ENCODE measurements at regions not wholly inside any gene's neighbourhood (a gene's known extent, or its start where the extent isn't known, plus 50 kb on each side); places are given as distances from the start of the nearest gene placed in this dataset.

DNA sequence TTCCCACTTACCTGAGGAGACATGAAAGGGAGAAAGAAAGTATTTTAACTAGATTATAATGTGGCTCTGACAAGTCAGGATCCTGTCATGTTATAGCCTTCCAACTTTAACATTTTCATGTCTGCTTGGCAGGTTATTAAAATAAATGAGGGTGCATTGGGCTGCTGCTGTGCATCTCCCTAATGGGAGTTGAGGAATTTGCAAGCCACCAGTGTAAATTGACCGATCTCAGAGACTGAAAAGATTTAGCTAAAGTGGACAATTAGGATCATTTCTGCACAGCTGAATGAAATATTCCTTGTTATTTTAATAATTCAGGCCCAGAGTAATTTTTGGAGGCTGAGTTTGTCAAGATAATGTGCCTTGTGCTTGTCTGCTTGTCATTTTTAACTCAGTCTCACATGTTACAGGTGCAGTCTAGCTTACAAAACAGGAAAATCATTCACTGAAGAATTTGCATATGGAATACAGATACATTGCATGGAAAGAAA, 366.3 kb upstream of the ADAMTS16 start:
- Histone ChIP-seq H3K27me3 (ENCODE audit: control insufficient read depth in 2 of 2, insufficient read depth in 2 of 2, low read length in 2 of 2) (no peaks in the 10 kb centered on the region), H3K36me3 (ENCODE audit: control insufficient read depth in 2 of 2, extremely low read depth in 1 of 2, insufficient read depth in 2 of 2, low read length in 2 of 2) (no peaks in the 10 kb centered on the region), H3K9me1 (replicated peaks; ENCODE audit: control insufficient read depth, extremely low read depth, insufficient read depth, low read length) (no peaks in the 10 kb centered on the region), H3K4me3 (replicated peaks in 1 of 3; ENCODE audit: insufficient read depth in 1 of 3, low read depth in 1 of 3, low read length in 3 of 3) (no peak overlapping the region), H3K4me1 (ENCODE audit: control insufficient read depth, extremely low read depth, insufficient read depth, low read length) (no peaks in the 10 kb centered on the region), H3K4me2 (ENCODE audit: insufficient read depth, low read length) (no peak overlapping the region), H3K79me2 (ENCODE audit: control insufficient read depth, insufficient read depth, low read length) (no peaks in the 10 kb centered on the region), H3K9me3 (replicated peaks; ENCODE audit: control insufficient read depth, insufficient read depth, low read length) (peaks cover 11% of the 10 kb centered on the region), H3K27ac (ENCODE audit: insufficient read depth, low read depth, low read length) (no peak overlapping the region), H4K20me1 (replicated peaks; ENCODE audit: control insufficient read depth, extremely low read depth, insufficient read depth, low read length) (no peaks in the 10 kb centered on the region), H2AFZ (ENCODE audit: low read depth, low read length) (no peak overlapping the region), H3K9ac (replicated peaks; ENCODE audit: extremely low read depth, insufficient read depth, low read length) (no peak overlapping the region)
- intact Hi-C loops (cut with micrococcal nuclease), result no loop called here
- POLR2A ChIA-PET, result no interaction called here
- FAIRE-seq, result no peak
- no peak for DNase-seq (ENCODE audit: low read depth, low spot score)
- TF ChIP-seq, protein P1, sequence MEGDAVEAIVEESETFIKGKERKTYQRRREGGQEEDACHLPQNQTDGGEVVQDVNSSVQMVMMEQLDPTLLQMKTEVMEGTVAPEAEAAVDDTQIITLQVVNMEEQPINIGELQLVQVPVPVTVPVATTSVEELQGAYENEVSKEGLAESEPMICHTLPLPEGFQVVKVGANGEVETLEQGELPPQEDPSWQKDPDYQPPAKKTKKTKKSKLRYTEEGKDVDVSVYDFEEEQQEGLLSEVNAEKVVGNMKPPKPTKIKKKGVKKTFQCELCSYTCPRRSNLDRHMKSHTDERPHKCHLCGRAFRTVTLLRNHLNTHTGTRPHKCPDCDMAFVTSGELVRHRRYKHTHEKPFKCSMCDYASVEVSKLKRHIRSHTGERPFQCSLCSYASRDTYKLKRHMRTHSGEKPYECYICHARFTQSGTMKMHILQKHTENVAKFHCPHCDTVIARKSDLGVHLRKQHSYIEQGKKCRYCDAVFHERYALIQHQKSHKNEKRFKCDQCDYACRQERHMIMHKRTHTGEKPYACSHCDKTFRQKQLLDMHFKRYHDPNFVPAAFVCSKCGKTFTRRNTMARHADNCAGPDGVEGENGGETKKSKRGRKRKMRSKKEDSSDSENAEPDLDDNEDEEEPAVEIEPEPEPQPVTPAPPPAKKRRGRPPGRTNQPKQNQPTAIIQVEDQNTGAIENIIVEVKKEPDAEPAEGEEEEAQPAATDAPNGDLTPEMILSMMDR (IDR thresholded peaks at IDR 0.05; ENCODE audit: extremely low read depth in 1 of 2, insufficient read depth in 1 of 2, low read depth in 1 of 2, low read length in 2 of 2), result no peak
- dilution Hi-C loops (cut with MboI; ENCODE audit: extremely low pct_ligation_motif_present, low sequenced_read_pairs), result no loop called here
- CTCF ChIA-PET, result no interaction called here
- BruUV-seq (replicated peaks), result no TSS peak

DNA sequence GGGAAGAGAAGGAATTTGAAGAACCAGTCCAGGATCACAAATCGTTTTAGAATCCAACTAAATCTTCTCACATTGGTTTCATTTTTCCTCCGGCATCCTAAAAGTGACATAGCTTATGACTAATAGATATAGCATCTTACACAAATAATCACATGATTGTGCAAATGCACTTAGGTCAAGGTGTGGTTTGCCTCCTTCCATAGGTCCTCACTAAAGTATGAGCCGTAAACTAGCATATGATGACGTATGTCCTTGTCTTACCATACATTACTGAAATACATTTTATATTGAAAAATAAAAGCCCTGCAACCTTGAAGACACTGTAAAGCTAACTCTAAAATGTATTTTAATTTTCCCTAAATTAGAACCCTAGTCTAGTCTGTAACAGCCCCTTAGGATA, 362.7 kb upstream of the ADAMTS16 start:
- ChIA-PET CTCF (no interaction called here), POLR2A (no interaction called here)
- intact Hi-C loops (cut with micrococcal nuclease) (no loop called here), dilution Hi-C loops (cut with MboI; ENCODE audit: extremely low pct_ligation_motif_present, low sequenced_read_pairs) (no loop called here)
- H3K79me2 ChIP-seq (ENCODE audit: control insufficient read depth, insufficient read depth, low read length), result no peaks in the 10 kb centered on the region
- H3K36me3 ChIP-seq (ENCODE audit: control insufficient read depth in 2 of 2, extremely low read depth in 1 of 2, insufficient read depth in 2 of 2, low read length in 2 of 2), result no peaks in the 10 kb centered on the region
- BruUV-seq (replicated peaks), result no TSS peak
- no peaks in the 10 kb centered on the region for H3K27me3 ChIP-seq (ENCODE audit: control insufficient read depth in 2 of 2, insufficient read depth in 2 of 2, low read length in 2 of 2)
- H3K27ac ChIP-seq (ENCODE audit: insufficient read depth, low read depth, low read length), result no peak overlapping the region
- H3K9me3 ChIP-seq (replicated peaks; ENCODE audit: control insufficient read depth, insufficient read depth, low read length), result peaks cover 14% of the 10 kb centered on the region
- DNase-seq (ENCODE audit: low read depth, low spot score) (no peak), FAIRE-seq (no peak)
- TF ChIP-seq POLR2AphosphoS5 (IDR thresholded peaks at IDR 0.05; ENCODE audit: insufficient read depth, low read depth, low read length), result no peak
- no peak overlapping the region for H3K9ac ChIP-seq (replicated peaks; ENCODE audit: extremely low read depth, insufficient read depth, low read length)
- no peaks in the 10 kb centered on the region for H3K4me1 ChIP-seq (ENCODE audit: control insufficient read depth, extremely low read depth, insufficient read depth, low read length)
- no peak overlapping the region for H3K4me2 ChIP-seq (ENCODE audit: insufficient read depth, low read length)
- H3K9me1 ChIP-seq (replicated peaks; ENCODE audit: control insufficient read depth, extremely low read depth, insufficient read depth, low read length), result no peaks in the 10 kb centered on the region
- no peak overlapping the region for H3K4me3 ChIP-seq (replicated peaks in 1 of 3; ENCODE audit: insufficient read depth in 1 of 3, low read depth in 1 of 3, low read length in 3 of 3)
- no peaks in the 10 kb centered on the region for H4K20me1 ChIP-seq (replicated peaks; ENCODE audit: control insufficient read depth, extremely low read depth, insufficient read depth, low read length)
- H2AFZ ChIP-seq (ENCODE audit: low read depth, low read length), result no peak overlapping the region
